Nephron (organoid): ENCODE measurements at regions not wholly inside any gene's neighbourhood (a gene's known extent, or its start where the extent isn't known, plus 50 kb on each side); places are given as distances from the start of the nearest gene placed in this dataset.
A peak's percentile ranks its signal among the peaks of the same experiment; 100 is the strongest.

Experiments
- H3K27ac Mint-ChIP-seq, 3 experiments: 2 replicates each; pipeline ENCODE4 v1.8.0; 2020; ENCODE audit warnings: mixed read lengths in 3 of 3, mild to moderate bottlenecking in 2 of 3, moderate library complexity in 1 of 3
- H3K27me3 Mint-ChIP-seq: 2 replicates; pipeline ENCODE4 v1.8.0; 2021; ENCODE audit warnings: low read depth, mild to moderate bottlenecking, moderate library complexity, mixed read lengths
- H3K36me3 Mint-ChIP-seq: 2 replicates; pipeline ENCODE4 v1.8.0; 2020; ENCODE audit warnings: low read depth, mixed read lengths
- H3K4me1 Mint-ChIP-seq: 2 replicates; pipeline ENCODE4 v1.8.0; 2020; ENCODE audit warnings: mixed read lengths
- H3K4me3 Mint-ChIP-seq, 3 experiments: 2 replicates each; pipeline ENCODE4 v1.8.0; 2020; ENCODE audit warnings: mild to moderate bottlenecking in 3 of 3, mixed read lengths in 3 of 3, moderate library complexity in 2 of 3
- H3K9me3 Mint-ChIP-seq: 2 replicates; pipeline ENCODE4 v1.8.0; 2020; ENCODE audit warnings: mixed read lengths
- TF ChIP-seq, protein P1 (sequence below), 3 experiments: fragments of 200-600 bp; sonication (generic); IDR thresholded peaks; one replicate each; pipeline ENCODE4 v1.5.0; 2021; ENCODE audit warnings: antibody characterized with exemption in 3 of 3; ENCODE audit not compliant: unreplicated experiment in 3 of 3

DNA sequence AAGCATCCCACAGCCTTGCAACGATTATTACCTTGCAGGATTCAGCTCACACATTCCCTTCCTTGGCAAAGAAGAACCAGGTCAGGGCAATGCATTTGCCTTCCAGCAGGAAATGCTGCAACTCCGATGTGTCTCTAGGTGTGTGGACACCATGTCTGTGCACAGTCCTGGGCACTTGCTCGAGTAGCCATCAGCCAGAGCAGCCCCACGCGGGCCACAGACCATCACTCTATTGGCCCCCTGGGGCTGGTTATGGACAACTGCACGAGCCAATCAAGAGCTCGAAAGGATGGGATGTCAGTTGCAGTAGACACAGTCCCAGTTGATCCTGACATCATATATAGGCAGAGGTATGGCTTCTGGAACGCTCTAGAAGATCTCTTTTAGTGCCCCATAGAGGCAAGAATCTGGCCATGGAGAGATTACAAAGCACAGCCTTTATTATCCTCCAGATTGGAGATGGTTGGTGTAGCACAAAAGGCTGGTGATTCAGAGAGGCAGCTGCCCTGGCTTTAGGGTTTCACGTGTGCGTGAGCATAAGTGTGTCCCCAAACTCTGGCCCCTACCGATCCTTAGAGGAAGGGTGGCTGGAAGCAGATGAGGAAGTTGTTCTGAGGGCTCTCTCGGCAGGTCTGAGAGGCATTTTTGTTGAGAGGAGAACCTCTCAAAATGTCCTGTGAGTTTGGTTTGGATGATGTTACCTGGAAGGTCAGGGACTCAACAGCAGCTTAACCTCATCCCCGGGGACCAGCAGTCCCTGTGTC lies 403.8 kb downstream of the SEC14L1 start:
- no peak overlapping the region for H3K4me3 Mint-ChIP-seq
- no peaks in the 10 kb centered on the region for H3K36me3 Mint-ChIP-seq
- TF ChIP-seq, protein P1, sequence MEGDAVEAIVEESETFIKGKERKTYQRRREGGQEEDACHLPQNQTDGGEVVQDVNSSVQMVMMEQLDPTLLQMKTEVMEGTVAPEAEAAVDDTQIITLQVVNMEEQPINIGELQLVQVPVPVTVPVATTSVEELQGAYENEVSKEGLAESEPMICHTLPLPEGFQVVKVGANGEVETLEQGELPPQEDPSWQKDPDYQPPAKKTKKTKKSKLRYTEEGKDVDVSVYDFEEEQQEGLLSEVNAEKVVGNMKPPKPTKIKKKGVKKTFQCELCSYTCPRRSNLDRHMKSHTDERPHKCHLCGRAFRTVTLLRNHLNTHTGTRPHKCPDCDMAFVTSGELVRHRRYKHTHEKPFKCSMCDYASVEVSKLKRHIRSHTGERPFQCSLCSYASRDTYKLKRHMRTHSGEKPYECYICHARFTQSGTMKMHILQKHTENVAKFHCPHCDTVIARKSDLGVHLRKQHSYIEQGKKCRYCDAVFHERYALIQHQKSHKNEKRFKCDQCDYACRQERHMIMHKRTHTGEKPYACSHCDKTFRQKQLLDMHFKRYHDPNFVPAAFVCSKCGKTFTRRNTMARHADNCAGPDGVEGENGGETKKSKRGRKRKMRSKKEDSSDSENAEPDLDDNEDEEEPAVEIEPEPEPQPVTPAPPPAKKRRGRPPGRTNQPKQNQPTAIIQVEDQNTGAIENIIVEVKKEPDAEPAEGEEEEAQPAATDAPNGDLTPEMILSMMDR (IDR thresholded peaks at IDR 0.05; ENCODE audit: unreplicated experiment in 3 of 3): no peak
- H3K9me3 Mint-ChIP-seq: peaks cover 4% of the 10 kb centered on the region
- H3K4me1 Mint-ChIP-seq: peaks cover 37% of the 10 kb centered on the region
- H3K27ac Mint-ChIP-seq: peak overlapping the region; percentile 52 to 96 (median 95)
- peaks cover 27% of the 10 kb centered on the region for H3K27me3 Mint-ChIP-seq

DNA sequence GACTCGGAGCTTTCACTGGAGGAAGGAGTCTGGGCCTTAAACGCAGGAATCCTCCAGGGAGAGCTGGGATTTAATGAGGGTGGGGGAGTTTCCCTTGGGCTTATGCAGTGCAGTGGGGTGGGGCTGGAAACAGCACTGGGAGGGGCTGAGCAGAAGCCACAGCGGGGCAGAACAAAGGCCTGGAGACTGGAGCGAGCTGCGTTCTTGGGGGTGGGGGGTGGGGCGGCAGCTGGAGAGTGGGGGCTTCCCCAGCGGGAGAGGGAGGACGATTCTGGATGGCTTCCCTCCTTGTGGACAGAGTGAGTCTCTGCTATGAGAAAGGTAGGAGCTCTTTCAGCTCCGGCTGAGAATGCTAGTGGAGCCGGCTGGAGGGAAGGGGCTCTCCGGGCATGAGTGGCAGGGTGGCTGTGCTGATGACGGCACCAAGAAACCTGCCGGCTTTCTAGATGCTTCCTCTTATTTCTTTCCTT lies 406.0 kb downstream of the SEC14L1 start:
- peak overlapping the region; percentile 68 to 90 (median 80) for H3K27ac Mint-ChIP-seq
- H3K27me3 Mint-ChIP-seq: peaks cover 21% of the 10 kb centered on the region
- peak overlapping the region; percentile 64 to 76 (median 68) for H3K4me3 Mint-ChIP-seq
- H3K4me1 Mint-ChIP-seq: peaks cover 32% of the 10 kb centered on the region
- TF ChIP-seq, protein P1 (IDR thresholded peaks at IDR 0.05; ENCODE audit: unreplicated experiment in 3 of 3): peak in 1 of 3 experiments; percentile 19
- no peaks in the 10 kb centered on the region for H3K36me3 Mint-ChIP-seq
- H3K9me3 Mint-ChIP-seq: peaks cover 4% of the 10 kb centered on the region

DNA sequence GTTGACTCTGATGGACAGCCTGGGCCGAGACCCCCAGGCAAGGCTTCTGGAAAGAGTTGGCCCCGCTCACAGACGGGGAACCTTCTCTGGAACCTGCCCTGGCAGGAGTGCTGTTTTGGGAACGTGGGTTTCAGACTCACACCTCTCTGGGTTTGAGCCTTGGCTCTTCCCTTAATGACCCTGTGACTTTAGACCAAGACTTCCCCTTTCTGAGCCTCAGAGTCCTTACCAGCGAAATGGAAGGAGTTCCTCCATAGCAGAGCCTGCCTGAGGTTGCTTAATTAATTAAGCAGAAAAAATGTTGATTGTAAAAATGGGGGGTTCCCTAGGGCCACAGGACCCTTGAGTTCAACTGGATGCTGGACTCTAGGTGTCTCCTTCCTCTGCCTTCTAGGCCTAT lies 408.2 kb downstream of the SEC14L1 start:
- peaks cover 11% of the 10 kb centered on the region for H3K4me1 Mint-ChIP-seq
- H3K36me3 Mint-ChIP-seq: no peaks in the 10 kb centered on the region
- TF ChIP-seq, protein P1 (IDR thresholded peaks at IDR 0.05; ENCODE audit: unreplicated experiment in 3 of 3): no peak
- peak overlapping the region in 2 of 3 experiments; percentile 37 to 38 for H3K4me3 Mint-ChIP-seq
- H3K27ac Mint-ChIP-seq: peak overlapping the region in 1 of 3 experiments; percentile 17
- peaks cover 29% of the 10 kb centered on the region for H3K27me3 Mint-ChIP-seq
- peaks cover 4% of the 10 kb centered on the region for H3K9me3 Mint-ChIP-seq

DNA sequence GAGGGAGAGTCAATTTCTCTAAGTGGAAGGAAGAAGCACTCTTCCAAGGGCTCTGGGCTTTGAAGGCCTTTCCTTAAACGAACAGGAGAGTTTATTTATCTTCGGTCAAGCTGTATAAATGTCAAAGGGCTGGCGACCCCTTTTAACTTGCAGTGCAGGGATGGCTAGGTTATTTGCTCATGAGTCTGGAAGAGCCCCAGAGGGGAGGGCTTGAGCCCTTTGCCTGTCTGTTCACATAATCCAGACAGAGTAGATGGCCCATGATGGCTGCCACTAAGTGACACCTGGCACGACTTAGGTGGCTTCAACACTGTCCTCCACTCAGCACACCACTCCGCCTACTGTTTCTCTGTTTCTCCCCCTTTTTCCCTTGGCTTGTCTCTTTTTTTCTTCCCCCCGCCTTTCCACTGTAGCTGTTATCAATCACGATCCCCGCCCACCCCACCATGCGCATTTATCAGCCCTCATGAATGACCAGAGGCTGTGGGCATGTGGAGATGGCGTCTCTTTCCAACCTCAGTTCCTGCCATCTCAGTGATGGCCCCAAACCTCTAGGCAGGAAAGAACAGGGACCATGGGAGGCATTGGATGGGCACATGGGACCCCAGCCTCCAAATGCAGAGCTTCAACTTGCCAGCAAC lies 408.7 kb upstream of the TNRC6C start:
- peaks cover 22% of the 10 kb centered on the region for H3K27me3 Mint-ChIP-seq
- H3K4me1 Mint-ChIP-seq: peaks cover 4% of the 10 kb centered on the region
- no peak overlapping the region for H3K4me3 Mint-ChIP-seq
- TF ChIP-seq, protein P1 (IDR thresholded peaks at IDR 0.05; ENCODE audit: unreplicated experiment in 3 of 3): no peak
- no peaks in the 10 kb centered on the region for H3K36me3 Mint-ChIP-seq
- H3K27ac Mint-ChIP-seq: no peak overlapping the region
- H3K9me3 Mint-ChIP-seq: peaks cover 4% of the 10 kb centered on the region

DNA sequence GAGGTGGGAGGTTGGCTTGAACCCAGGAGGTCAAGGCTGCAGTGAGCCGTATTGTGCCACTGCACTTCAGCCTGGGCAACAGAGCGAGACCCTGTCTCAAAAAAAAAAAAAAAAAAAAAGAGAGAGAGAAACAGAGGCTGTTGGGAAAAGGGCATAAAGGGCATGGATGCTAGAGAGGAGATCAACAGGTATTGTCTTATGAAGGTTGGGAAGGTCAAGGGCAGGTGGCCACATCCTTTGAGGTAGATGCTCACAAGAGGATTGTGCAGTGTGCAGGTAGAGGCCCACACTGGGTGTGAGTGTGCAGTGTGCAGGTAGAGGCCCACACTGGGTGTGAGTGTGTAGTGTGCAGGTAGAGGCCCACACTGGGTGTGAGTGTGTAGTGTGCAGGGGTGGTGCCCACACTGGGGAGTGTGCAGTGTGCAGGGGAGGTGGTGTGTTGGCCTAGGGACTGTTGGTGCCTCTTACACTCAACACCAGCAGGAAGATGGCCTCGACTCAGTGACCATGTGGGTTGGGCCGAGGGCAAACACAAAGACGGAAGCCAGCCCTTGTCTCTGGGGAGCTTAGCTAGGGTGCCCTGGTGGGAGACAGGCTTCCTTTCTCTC lies 404.9 kb upstream of the TNRC6C start:
- TF ChIP-seq, protein P1 (IDR thresholded peaks at IDR 0.05; ENCODE audit: unreplicated experiment in 3 of 3): no peak
- Mint-ChIP-seq H3K27ac (no peak overlapping the region), H3K9me3 (no peaks in the 10 kb centered on the region), H3K4me1 (peaks cover 18% of the 10 kb centered on the region), H3K36me3 (no peaks in the 10 kb centered on the region), H3K4me3 (no peak overlapping the region), H3K27me3 (peaks cover 35% of the 10 kb centered on the region)
